Stomach (tissue), 4 donors: ENCODE measurements at regions not wholly inside any gene's neighbourhood (a gene's known extent, or its start where the extent isn't known, plus 50 kb on each side); places are given as distances from the start of the nearest gene placed in this dataset.

Experiments
- POLR2A ChIP-seq, 4 donors: fragments of 450-650 bp; IDR thresholded peaks; one replicate each; pipeline ENCODE4 v1.6.1; 2016; ENCODE audit warnings: antibody characterized with exemption in 4 of 4, control low read depth in 2 of 4, mild to moderate bottlenecking in 1 of 4, moderate library complexity in 1 of 4
- TF ChIP-seq, protein P1 (sequence below), 7 experiments: fragments of 450-650 bp in 4 of 7; fragments of 200-600 bp in 3 of 7; sonication (generic) in 3 of 7; IDR thresholded peaks; one replicate each; pipeline ENCODE4 v1.5.1; 2016 to 2019; ENCODE audit warnings: antibody characterized with exemption in 7 of 7, control low read depth in 2 of 7, mild to moderate bottlenecking in 1 of 7

GRCh38 chr2:67015681-67016080 lies 381.5 kb upstream of the ETAA1 start:
- TF ChIP-seq POLR2A (IDR thresholded peaks at IDR 0.05), result no peak
- TF ChIP-seq, protein P1, sequence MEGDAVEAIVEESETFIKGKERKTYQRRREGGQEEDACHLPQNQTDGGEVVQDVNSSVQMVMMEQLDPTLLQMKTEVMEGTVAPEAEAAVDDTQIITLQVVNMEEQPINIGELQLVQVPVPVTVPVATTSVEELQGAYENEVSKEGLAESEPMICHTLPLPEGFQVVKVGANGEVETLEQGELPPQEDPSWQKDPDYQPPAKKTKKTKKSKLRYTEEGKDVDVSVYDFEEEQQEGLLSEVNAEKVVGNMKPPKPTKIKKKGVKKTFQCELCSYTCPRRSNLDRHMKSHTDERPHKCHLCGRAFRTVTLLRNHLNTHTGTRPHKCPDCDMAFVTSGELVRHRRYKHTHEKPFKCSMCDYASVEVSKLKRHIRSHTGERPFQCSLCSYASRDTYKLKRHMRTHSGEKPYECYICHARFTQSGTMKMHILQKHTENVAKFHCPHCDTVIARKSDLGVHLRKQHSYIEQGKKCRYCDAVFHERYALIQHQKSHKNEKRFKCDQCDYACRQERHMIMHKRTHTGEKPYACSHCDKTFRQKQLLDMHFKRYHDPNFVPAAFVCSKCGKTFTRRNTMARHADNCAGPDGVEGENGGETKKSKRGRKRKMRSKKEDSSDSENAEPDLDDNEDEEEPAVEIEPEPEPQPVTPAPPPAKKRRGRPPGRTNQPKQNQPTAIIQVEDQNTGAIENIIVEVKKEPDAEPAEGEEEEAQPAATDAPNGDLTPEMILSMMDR (IDR thresholded peaks at IDR 0.05), result no peak
